Caki2 (cell line): ENCODE measurements at regions not wholly inside any gene's neighbourhood (a gene's known extent, or its start where the extent isn't known, plus 50 kb on each side); places are given as distances from the start of the nearest gene placed in this dataset.
"Not testable (repeated sequence)": the region's sequence is repeated elsewhere in the genome, so short reads cannot be mapped to it uniquely, and the experiment has no call there.

ENCODE experiments used
- DNase-seq: peaks from one replicate; pipeline ENCODE4 v3.0.0-alpha.2; 2015; ENCODE audit warnings: low read depth
- in situ Hi-C: cut with HindIII; loops from 2 replicates; pipeline ENCODE4 v1.10.0; 2016; ENCODE audit warnings: low sequenced_read_pairs, low pct_unique_long_range_greater_than_20kb, mixed read lengths

DNA sequence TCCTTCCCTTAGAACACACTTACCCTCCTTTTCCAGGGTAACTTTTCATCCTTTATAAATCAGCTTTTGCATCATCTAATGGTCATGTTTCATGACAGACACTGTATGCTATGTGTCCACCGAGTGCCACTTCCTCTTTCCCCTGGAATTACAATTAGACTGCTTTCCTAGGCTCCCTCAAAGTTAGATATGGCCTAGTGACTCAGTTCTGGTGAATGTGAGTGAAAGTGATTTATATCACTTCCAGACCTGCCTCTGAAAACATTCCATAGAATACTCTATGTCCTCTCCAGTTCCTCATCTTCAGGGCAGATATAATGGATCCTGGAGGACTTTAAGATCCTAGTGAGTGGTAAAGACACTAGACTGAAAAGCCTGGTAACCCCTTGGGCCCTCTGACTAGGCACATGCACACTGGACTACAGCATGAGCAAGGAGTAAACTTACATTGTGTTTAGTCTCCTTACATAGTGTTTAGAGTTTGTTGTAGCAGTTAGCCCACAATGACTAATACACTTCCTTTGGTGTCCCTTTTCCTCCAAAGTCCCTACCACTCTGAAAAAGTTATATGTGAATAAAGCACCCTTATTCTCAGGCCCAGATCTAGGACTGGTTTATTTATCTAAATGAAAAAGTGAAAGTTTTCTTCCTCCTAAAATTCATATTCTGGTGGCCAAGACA, 59.3 kb downstream of the GPR88 start:
- DNase-seq: peak; percentile 21
- in situ Hi-C loops: no loop called here

DNA sequence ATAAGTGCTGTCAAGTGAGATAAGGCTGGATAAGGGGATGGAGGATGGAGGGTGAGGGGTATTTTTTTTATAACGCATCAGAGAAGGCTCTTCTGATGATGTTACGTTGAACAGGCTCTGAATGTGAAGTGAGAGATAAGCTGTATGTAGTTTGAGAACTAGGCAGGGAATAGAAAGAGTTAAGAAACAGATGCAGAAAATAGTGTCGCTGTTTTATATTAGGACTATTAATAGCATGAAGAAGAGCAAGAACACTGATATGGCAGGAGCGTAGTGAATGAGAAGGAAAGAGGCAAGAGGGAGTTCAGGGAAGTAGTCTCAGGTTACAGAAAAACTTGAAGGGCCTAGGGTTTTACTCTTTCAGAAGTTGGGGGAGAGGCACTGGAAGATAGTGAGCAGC, 59.8 kb downstream of the GPR88 start:
- in situ Hi-C loops: no loop called here
- no peak for DNase-seq

DNA sequence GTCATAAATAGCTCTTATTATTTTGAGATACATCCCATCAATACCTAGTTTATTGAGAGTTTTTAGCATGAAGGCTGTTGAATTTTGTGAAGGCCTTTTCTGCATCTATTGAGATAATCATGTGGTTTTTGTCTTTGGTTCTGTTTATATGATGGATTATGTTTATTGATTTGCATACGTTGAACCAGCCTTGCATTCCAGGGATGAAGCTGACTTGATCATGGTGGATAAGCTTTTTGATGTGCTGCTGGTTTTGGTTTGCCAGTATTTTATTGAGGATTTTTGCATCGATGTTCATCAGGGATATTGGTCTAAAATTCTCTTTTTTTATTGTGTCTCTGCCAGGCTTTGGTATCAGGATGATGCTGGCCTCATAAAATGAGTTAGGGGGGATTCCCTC, 62.4 kb downstream of the GPR88 start:
- DNase-seq, in situ Hi-C loops: not testable (repeated sequence)

DNA sequence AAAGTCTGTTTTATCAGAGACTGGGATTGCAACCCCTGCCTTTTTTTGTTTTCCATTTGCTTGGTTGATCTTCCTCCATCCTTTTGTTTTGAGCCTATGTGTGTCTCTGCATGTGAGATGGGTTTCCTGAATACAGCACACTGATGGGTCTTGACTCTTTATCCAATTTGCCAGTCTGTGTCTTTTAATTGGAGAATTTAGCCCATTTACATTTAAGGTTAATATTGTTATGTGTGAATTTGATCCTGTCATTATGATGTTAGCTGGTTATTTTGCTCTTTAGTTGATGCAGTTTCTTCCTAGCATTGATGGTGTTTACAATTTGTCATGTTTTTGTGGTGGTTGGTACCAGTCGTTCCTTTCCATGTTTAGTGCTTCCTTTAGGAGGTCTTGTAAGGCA, 64.1 kb downstream of the GPR88 start:
- in situ Hi-C loops, DNase-seq: not testable (repeated sequence)

DNA sequence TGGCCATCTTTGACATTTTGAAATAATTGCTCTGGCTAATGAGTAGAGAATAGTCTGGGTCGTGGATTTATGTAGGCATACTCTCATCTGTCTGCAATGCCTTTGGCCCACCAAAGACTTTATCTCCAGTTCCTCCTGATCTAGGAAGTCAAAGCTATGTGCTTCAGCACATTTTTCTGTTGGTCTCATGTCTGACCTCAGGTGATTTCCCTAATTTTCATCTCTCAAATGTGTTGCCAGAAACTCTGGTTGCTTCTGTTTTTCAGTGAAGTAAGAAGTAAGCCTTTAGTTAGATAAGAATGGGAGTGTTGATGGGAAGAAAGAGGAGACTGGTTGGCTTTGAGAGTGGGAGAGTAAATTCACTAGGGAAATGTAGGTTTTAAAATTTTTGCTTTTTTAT, 66.4 kb downstream of the GPR88 start:
- no peak for DNase-seq
- in situ Hi-C loops: no loop called here

DNA sequence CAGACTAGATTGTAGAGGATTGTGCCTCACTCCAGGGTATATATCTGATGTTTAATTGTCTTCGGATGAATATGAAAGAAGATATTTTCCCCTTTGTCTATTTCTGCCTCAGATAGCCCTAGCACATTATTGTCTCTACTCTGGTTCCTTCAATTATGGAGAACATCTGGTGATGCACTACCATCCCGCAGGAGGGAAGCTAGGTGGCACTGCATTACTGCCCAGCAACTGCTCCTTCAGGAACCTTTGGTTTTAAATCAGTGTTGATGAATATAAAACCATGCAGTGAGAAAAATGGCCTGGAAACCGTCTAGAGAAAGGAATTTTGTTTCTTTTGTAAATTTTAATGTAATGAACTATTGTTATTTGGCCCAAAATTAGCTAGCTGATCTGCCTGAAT, 68.5 kb downstream of the GPR88 start:
- in situ Hi-C loops: no loop called here
- DNase-seq: peak; percentile 32

DNA sequence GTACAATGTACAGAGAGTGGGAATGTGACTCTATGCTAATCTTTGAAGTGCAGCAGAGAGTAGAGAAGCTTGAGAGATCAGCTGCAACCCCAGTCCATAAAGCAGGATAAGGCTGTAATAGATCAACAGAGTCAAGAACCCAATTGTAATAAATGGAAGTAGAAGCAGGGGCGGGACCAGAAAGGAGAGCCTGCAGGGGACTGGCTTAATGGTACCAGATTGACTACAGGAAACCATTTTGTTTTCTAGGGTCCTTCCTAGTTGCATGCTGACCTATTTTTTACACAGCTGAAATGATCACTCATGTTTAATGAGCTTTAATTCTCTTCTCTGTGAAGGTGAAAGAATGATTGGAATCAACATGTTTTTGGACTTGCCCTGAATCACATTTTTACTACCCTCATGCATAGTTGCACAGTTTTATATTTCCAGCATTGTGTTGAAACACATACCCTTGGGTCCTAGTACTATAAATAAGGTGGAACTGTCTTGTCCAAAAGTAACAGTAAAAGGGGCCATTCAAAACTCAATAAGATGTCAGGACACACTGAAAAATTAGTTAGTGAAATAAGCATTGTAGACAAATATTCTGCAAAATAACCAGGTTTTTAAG, 69.8 kb downstream of the GPR88 start:
- in situ Hi-C loops: no loop called here
- no peak for DNase-seq

DNA sequence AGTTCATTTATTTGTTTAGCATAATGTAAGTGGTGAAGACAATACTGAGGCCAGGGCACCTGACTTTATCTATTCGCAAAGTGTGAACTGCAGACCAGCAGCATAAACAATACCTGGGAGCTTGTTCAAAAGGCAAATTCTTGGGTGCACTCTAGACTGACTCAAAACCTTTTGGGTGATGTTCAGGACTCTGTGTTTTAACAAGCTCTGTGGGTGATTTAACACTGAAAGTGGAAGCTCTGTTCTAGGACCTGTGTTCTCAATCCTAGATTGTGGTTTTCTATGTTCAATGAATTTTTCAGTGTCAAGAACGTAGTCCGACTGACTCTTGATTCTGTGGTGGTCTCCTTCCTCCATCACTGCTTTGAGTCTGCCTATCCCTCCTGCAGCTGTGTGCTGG, 71.9 kb downstream of the GPR88 start:
- in situ Hi-C loops: no loop called here
- DNase-seq: no peak

DNA sequence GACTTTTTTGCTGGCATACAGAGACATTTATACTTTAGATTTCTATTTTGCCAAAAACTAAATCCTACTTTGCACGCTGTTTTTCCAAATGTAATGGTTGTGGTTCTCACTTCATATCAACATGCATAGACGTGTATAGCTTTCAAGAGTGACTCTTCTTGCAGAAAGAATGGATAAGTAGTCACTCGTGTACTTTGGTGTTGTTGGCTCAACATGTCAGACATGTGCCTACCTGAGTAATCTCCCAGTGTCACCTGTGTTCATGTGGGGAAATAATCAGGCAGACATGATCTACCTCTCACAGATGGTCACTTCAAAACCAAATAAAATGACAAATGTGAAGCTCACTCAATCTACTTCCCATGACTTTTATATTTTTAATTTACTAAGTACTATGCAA, 73.1 kb downstream of the GPR88 start:
- DNase-seq: no peak

DNA sequence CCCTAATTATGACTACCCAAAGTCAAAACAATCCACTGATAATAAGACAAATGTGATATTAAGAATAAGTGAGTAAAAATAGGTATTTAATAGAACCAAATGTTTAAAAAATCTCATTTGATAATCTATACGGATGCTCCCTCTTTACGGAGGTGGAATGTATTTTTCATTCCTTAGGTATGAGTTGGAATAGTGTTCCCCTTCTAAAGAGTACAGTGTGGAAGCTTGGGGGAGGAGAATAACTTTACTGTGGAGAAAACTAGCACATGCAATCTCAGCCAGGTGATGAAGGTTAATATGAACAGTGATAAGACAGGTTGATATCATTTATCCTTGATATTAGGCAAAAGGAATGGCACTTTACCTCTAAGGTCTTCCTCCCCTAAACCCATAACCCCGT, 74.6 kb downstream of the GPR88 start:
- in situ Hi-C loops: no loop called here
- no peak for DNase-seq

More for the DNA sequence above, 73.1 kb downstream of the GPR88 start:
- in situ Hi-C loops: no loop called here

DNA sequence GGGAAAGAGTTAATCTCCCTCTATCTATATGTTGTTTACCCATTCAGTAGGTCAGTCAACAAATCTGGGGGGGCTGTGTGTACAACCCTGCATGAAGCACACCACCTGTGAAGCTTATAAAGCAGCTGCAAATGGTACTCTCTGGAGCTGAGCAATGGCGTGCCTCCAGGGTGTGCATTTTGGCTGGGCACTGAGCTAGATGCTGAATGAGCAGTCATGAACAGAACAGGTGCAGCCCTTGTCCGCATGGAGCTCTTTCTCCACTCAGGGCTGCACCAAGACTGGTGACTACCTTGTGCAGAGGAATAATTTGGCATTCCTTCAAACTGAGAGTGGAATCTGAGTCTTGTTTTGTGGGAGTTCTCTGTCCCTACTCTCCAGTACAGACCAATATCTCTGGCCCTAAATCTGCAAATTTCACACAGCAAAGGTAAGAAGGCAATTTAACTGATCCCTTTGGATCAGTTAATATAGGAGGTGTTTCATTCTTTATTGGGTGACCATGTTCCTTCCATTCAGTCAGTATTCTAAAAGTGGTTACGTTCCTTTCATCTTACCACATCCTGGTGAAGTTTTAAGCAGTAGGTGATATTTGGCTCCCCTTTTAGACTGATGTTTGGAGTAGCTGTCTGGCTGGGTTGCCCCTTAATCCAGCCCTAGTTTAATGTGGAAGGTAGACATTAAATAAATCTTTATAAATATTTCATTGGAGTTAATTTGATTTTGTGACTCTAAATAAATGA, 76.0 kb downstream of the GPR88 start:
- DNase-seq: no peak
- in situ Hi-C loops: no loop called here

DNA sequence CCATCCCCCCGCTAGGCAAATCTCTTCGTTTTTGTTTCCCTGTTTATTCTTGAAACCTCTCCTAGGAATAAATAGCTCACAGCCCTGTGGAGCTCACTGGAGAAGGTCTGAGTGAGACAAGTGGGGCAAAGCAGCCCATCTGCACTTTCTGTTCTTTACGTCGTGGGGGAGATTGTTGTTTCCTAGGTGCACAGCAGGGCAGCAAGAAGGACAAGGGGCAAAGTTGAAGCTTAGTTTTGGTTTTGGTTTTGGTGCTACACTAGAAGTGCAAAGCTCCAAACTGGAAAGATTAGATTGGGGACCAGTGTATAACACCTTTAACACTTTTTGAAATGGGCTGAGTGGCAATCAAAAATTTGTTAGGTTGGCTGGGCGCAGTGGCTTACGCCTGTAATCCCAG, 76.6 kb downstream of the GPR88 start:
- no peak for DNase-seq
- in situ Hi-C loops: no loop called here

DNA sequence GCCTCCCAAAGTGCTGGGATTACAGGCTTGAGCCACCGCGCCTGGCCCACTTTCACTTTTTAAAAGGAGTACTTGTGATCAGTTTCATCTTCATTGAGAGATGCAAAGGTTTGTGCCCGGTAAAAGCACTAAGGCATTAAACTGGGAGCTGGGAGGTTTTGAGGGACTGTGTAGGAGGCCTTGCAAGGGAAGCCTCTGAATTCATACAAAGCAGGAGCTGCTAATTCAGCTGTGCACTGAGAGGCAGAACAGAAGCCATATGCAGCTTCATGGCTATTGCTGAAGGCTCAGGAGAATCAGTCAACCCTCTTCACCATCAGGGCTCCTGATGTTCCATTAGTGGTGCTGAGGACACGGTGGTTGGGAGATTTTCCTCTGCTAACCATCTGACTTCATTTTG, 77.7 kb downstream of the GPR88 start:
- DNase-seq: no peak
- in situ Hi-C loops: no loop called here

DNA sequence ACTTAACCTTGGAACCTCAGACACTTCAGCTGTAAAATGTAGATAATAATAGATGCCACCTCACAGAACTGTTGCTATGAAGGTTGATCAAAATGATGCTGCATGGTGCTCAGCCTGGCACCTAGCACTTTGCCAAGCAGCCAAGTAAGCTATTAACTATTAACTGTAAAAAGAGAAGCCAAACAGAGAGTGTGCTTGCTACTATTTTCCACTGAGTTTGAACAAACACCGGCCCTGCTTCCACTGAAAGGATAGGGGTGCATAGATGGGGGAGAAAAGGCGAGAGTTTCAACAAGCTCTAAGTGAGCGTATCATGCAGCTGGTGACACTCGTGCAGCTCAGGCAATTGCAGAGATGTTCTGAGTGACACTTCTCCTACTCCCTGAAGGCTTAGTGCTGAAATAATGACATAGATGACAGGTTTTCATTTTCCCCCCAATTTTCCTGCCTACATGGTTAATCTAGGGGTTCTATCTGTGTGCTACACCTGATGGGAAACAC, 78.2 kb downstream of the GPR88 start:
- DNase-seq: no peak
- in situ Hi-C loops: no loop called here

DNA sequence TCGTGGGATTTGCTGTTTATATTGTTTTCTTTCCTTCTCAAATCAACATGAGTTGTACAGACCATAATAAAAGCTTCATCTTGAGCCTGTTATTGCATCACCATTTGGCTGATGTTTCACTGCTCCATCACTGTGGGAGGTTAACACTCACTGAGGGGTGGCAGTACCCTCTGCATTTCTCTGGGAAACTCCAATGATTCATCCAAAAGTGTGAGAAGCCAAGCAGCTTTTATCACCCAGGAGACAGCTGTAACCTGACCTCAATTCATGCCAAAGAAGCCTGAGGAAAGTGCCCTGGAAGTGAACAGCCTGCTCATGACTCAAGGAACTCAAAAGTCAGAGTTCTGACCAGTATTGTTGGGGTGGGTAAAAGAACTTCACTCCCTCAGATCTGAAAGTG, 84.1 kb downstream of the GPR88 start:
- in situ Hi-C loops: no loop called here
- DNase-seq: peak; percentile 88

DNA sequence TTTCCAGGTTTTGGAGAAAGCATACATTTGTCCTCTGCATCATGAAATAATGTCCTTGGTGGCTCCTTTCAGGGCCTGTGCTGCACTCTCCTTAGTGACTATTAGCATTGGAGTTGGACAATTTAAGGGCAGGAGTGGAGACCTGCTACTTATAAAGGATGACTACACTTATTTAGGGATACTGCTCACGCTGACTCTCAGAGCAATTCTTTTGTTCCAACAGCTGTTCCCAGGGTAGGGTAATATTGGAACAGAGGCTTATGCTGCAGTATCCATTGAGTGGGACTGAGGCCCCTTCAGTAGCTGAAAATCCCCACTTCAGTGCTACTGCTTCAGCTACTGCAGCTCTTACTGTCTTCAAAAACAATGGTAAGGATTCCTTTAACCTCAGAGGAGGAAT, 84.6 kb downstream of the GPR88 start:
- in situ Hi-C loops: no loop called here
- DNase-seq: no peak

DNA sequence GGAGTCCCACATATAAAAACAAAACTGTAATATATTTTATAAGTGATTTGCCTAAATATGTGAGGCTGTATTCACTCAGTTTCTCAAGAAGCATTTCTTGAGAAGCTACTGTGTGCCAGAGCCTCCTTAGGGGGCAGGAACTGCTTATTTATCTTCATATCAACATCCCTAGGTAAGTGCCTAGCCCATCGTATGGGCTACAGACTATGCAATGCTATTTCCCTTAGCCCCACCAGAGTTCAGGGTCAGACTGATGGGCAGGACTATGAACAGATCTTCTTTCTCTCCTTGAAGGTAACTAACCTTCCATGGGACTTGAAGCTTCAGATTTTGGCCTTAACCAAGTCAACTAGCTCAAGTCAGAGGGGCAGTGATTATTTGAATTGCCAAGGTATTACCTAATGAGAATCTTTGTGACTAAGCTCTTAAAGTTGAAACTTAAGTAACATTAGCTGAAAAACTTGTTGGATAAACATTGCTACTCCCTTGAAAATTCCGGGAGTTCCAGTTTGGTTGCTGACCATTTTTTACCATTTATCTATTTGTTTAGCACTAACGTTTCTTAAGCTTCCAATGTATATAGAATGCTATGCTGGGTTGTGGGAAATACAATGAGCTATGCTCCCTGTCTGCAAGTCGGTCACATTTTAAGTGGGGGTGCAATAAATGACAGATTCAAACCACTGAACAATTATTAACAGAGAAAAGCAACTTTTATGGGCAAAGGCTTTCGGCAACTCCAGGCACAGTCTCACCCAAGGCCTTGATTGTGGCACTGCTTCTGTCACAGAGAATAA, 85.2 kb downstream of the GPR88 start:
- peak; percentile 80 for DNase-seq
- in situ Hi-C loops: no loop called here

DNA sequence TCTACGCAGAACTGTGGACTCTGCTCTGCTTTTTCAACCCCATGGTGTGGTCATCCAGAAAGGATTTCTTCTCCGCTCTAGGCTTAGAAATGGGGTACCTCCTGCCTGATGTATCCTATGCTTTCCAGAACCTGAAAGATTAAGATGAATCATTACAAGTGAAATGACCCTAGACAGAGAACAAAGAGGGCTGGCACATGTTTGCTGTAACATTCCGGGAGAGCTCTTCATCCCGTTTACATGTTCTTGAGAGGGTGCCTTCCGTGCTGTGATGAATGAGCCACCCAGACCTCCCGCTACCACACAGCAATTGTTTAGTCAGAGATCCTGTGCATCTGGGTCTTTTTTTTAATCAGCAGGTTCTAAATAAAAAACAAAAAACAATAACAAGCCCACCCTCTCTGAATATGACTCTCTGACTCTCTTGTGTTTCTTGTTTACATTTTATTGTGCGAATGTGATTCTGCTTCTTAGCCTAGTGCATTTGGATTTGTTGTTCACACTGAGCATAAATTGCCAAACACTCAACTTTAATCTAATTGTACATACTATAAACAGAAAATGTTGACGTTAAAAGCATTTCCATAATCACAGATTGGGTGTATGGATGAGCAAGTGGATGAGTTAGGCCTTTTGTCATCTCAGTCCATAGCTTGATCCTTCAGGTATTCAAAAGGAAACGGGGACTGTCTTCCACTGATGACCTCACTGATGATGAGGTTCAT, 87.1 kb downstream of the GPR88 start:
- in situ Hi-C loops: no loop called here
- DNase-seq: peak; percentile 60
